ENCODE measurements at regions not wholly inside any gene's neighbourhood (a gene's known extent, or its start where the extent isn't known, plus 50 kb on each side); places are given as distances from the start of the nearest gene placed in this dataset.

GRCh38 chr3:152720951-152721718 is 113.8 kb upstream of the P2RY1 start:
- no peak for DNase-seq (ENCODE audit: low read depth, low spot score)

DNA sequence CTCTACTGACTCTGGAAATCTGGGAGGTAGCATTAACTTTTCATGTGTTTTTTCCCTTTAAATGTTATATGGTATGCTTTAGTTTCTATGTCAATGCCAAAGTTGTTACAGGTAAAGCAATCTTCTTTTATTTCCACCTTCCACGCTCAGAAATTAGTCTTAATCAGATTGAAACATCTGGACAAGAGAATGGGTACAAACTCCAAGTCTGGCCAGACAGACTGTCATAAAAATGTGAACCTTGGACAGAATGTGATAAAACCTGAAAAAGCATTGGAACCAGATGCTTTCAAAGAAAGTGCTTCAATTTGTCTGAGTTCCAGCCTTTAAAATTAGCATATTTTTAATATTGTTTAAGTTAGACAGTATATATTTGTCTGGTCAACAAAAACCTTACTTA is 110.7 kb upstream of the P2RY1 start:
- intact Hi-C loops (cut with micrococcal nuclease): no loop called here

More at GRCh38 chr3:152720951-152721718, 113.8 kb upstream of the P2RY1 start:
- Histone ChIP-seq H3K27me3 (ENCODE audit: control insufficient read depth in 2 of 2, insufficient read depth in 2 of 2, low read length in 2 of 2) (no peaks in the 10 kb centered on the region), H2AFZ (ENCODE audit: low read depth, low read length) (no peak overlapping the region), H3K27ac (ENCODE audit: insufficient read depth, low read depth, low read length) (no peak overlapping the region), H3K79me2 (ENCODE audit: control insufficient read depth, insufficient read depth, low read length) (no peaks in the 10 kb centered on the region), H3K9ac (replicated peaks; ENCODE audit: extremely low read depth, insufficient read depth, low read length) (no peak overlapping the region), H3K9me1 (replicated peaks; ENCODE audit: control insufficient read depth, extremely low read depth, insufficient read depth, low read length) (no peaks in the 10 kb centered on the region), H3K4me1 (ENCODE audit: control insufficient read depth, extremely low read depth, insufficient read depth, low read length) (no peaks in the 10 kb centered on the region), H3K36me3 (ENCODE audit: control insufficient read depth in 2 of 2, extremely low read depth in 1 of 2, insufficient read depth in 2 of 2, low read length in 2 of 2) (no peaks in the 10 kb centered on the region), H3K4me3 (replicated peaks in 1 of 3; ENCODE audit: insufficient read depth in 1 of 3, low read depth in 1 of 3, low read length in 3 of 3) (no peak overlapping the region), H3K9me3 (replicated peaks; ENCODE audit: control insufficient read depth, insufficient read depth, low read length) (no peaks in the 10 kb centered on the region), H4K20me1 (replicated peaks; ENCODE audit: control insufficient read depth, extremely low read depth, insufficient read depth, low read length) (no peaks in the 10 kb centered on the region), H3K4me2 (ENCODE audit: insufficient read depth, low read length) (no peak overlapping the region)
- dilution Hi-C loops (cut with MboI; ENCODE audit: extremely low pct_ligation_motif_present, low sequenced_read_pairs) (no loop called here), intact Hi-C loops (cut with micrococcal nuclease) (no loop called here)
- no peak for TF ChIP-seq FOS (IDR thresholded peaks at IDR 0.05; ENCODE audit: borderline replicate concordance, insufficient read depth, low read length)
- TF ChIP-seq GATA2 (IDR thresholded peaks at IDR 0.05; ENCODE audit: insufficient read depth, insufficient read length, low read depth, low read length): no peak
- TF ChIP-seq JUN (IDR thresholded peaks at IDR 0.05; ENCODE audit: borderline replicate concordance, insufficient read depth, insufficient read length, low read depth): no peak
- TF ChIP-seq POLR2AphosphoS5 (IDR thresholded peaks at IDR 0.05; ENCODE audit: insufficient read depth, low read depth, low read length): no peak
- POLR2A ChIA-PET: no interaction called here
- CTCF ChIA-PET: interaction anchor here (1.3 to 1.8 kb wide), 2 partner anchors 9 to 16 kb away, joined by 3 to 5 read pairs; no protein-coding TSS in a partner anchor
- no TSS peak for BruUV-seq (replicated peaks)
- no peak for FAIRE-seq

More for the DNA sequence above, 110.7 kb upstream of the P2RY1 start:
- H3K4me2 ChIP-seq (ENCODE audit: insufficient read depth, low read length): no peak overlapping the region
- H3K9ac ChIP-seq (replicated peaks; ENCODE audit: extremely low read depth, insufficient read depth, low read length): no peak overlapping the region
- dilution Hi-C loops (cut with MboI; ENCODE audit: extremely low pct_ligation_motif_present, low sequenced_read_pairs): no loop called here
- no peak for TF ChIP-seq JUN (IDR thresholded peaks at IDR 0.05; ENCODE audit: borderline replicate concordance, insufficient read depth, insufficient read length, low read depth)
- TF ChIP-seq POLR2A (IDR thresholded peaks at IDR 0.05; ENCODE audit: low read depth, low read length): no peak
- no peak for TF ChIP-seq GATA2 (IDR thresholded peaks at IDR 0.05; ENCODE audit: insufficient read depth, insufficient read length, low read depth, low read length)
- no peak for TF ChIP-seq POLR2AphosphoS5 (IDR thresholded peaks at IDR 0.05; ENCODE audit: insufficient read depth, low read depth, low read length)
- TF ChIP-seq MAX (IDR thresholded peaks at IDR 0.05; ENCODE audit: insufficient read depth, insufficient read length): no peak
- no peak for TF ChIP-seq FOS (IDR thresholded peaks at IDR 0.05; ENCODE audit: borderline replicate concordance, insufficient read depth, low read length)
- TF ChIP-seq, protein P1, sequence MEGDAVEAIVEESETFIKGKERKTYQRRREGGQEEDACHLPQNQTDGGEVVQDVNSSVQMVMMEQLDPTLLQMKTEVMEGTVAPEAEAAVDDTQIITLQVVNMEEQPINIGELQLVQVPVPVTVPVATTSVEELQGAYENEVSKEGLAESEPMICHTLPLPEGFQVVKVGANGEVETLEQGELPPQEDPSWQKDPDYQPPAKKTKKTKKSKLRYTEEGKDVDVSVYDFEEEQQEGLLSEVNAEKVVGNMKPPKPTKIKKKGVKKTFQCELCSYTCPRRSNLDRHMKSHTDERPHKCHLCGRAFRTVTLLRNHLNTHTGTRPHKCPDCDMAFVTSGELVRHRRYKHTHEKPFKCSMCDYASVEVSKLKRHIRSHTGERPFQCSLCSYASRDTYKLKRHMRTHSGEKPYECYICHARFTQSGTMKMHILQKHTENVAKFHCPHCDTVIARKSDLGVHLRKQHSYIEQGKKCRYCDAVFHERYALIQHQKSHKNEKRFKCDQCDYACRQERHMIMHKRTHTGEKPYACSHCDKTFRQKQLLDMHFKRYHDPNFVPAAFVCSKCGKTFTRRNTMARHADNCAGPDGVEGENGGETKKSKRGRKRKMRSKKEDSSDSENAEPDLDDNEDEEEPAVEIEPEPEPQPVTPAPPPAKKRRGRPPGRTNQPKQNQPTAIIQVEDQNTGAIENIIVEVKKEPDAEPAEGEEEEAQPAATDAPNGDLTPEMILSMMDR (IDR thresholded peaks at IDR 0.05; ENCODE audit: extremely low read depth in 1 of 2, insufficient read depth in 1 of 2, low read depth in 1 of 2, low read length in 2 of 2): no peak
- no peak for TF ChIP-seq MYC (IDR thresholded peaks at IDR 0.05; ENCODE audit: low read depth, low read length)
- no peak for TF ChIP-seq EZH2 (IDR thresholded peaks at IDR 0.05; ENCODE audit: borderline replicate concordance, low read depth, low read length, severe bottlenecking)
- ChIA-PET CTCF (no interaction called here), POLR2A (no interaction called here)
- BruUV-seq (replicated peaks): no TSS peak
- no peak overlapping the region for H3K27ac ChIP-seq (ENCODE audit: insufficient read depth, low read depth, low read length)
- FAIRE-seq: no peak
- H3K4me1 ChIP-seq (ENCODE audit: control insufficient read depth, extremely low read depth, insufficient read depth, low read length): no peaks in the 10 kb centered on the region
- no peak for DNase-seq (ENCODE audit: low read depth, low spot score)
- no peaks in the 10 kb centered on the region for H3K27me3 ChIP-seq (ENCODE audit: control insufficient read depth in 2 of 2, insufficient read depth in 2 of 2, low read length in 2 of 2)
- H3K79me2 ChIP-seq (ENCODE audit: control insufficient read depth, insufficient read depth, low read length): no peaks in the 10 kb centered on the region
- no peaks in the 10 kb centered on the region for H4K20me1 ChIP-seq (replicated peaks; ENCODE audit: control insufficient read depth, extremely low read depth, insufficient read depth, low read length)
- H3K36me3 ChIP-seq (ENCODE audit: control insufficient read depth in 2 of 2, extremely low read depth in 1 of 2, insufficient read depth in 2 of 2, low read length in 2 of 2): no peaks in the 10 kb centered on the region
- no peaks in the 10 kb centered on the region for H3K9me1 ChIP-seq (replicated peaks; ENCODE audit: control insufficient read depth, extremely low read depth, insufficient read depth, low read length)
- no peak overlapping the region for H2AFZ ChIP-seq (ENCODE audit: low read depth, low read length)
- no peaks in the 10 kb centered on the region for H3K9me3 ChIP-seq (replicated peaks; ENCODE audit: control insufficient read depth, insufficient read depth, low read length)
- no peak overlapping the region for H3K4me3 ChIP-seq (replicated peaks in 1 of 3; ENCODE audit: insufficient read depth in 1 of 3, low read depth in 1 of 3, low read length in 3 of 3)

Data from endothelial cell of umbilical vein (primary cell).